ENCODE measurements at regions not wholly inside any gene's neighbourhood (a gene's known extent, or its start where the extent isn't known, plus 50 kb on each side); places are given as distances from the start of the nearest gene placed in this dataset.
"Not testable (repeated sequence)": the region's sequence is repeated elsewhere in the genome, so short reads cannot be mapped to it uniquely, and the experiment has no call there.

DNA sequence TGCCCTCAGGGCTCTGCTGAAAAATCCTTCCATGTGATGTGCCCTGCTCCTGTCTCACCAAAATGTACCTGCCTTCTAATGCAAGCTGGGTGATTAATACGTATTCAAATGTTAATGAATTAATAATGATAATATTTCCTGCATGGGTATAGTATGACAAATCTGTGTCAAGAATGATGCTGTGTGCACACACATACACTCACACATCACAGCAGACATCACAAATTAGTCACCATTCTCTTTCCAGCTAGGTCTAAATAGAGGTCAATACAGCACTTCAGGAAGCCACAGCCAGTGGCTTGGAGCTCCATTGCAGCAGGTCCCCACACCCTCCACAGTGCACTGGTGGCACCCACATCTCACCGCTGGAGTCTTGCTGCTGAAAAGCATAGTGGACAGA, 681.2 kb upstream of the NRP1 start:
- DNase-seq (ENCODE audit: low read depth in 3 of 3), result no peak

DNA sequence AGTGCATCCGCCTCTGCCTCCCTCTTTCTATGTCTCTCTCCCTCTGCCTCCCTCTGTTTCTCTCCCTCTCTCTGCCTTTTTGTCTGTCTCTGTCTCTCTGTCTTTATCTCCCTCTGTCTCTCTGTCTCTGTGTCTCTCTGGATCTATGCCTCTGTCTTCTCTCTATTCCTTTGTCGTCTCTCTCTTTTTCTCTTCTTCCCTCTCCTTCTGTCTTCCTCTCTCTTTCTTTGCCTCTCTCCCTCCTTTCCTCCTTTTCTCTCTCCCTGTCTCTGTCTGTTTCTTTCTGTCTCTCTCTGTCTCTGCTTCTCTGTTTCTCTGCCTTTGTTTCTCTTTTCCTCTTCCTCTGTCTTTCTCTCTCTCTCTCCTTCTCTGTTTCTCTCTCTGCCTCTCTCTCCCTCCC, 678.8 kb upstream of the NRP1 start:
- DNase-seq (ENCODE audit: low read depth in 3 of 3), result no peak

DNA sequence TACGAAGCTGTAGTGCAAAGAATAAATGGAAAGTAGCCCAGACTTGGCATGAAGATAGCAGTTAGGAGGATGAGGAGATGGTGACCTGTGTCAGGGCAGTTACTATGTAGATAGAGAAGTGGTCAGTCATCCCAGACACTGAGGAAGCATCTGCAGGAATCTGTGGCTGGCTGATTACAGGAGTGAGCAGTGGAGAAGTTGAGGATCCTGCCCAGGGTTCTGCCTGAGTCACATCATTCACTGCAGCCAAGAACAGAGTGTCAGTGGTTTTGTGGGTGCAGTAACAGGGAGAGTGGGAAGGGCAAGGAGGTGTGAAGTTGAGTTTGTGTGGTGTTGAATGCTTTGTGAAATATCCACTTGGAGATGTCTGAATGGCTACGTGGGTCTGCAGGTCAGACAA, 676.4 kb upstream of the NRP1 start:
- DNase-seq (ENCODE audit: low read depth in 3 of 3), result no peak

DNA sequence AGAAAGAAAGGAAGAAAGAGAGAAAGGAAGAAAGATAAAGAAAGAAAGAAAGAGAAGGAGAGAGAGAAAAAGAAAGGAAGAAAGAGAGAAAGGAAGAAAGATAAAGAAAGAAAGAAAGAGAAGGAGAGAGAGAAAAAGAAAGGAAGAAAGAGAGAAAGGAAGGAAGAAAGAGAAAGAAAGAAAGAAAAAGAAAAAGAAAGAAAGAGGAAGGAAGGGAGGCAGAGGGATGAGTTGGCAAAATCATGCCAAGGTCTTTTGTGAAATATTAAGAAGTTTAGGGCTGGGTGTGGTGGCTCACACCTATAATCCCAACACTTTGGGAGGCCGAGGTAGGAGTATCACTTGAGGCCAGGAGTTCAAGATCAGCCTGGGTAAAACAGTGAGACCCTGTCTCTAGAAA, 675.8 kb upstream of the NRP1 start:
- DNase-seq (ENCODE audit: low read depth in 3 of 3), result not testable (repeated sequence)

DNA sequence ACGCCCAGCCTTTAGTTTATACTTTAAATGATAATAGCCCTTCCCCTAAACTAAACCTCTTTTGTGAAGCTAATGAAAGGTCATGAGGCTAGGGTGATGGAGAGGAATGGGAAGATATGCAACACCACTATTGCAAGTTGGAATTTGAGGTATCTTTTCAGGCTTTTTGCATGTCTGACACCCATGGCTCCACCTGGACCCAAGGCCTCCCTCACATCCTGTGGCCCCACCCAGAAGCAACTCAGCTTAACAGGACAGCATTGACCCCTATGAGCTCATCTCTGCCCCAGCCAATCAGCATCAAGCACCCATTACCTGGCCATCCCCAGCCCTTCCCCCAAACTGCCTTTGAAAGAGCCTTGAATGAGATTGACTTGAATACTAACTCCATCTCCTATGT, 674.2 kb upstream of the NRP1 start:
- no peak for DNase-seq (ENCODE audit: low read depth in 3 of 3)

DNA sequence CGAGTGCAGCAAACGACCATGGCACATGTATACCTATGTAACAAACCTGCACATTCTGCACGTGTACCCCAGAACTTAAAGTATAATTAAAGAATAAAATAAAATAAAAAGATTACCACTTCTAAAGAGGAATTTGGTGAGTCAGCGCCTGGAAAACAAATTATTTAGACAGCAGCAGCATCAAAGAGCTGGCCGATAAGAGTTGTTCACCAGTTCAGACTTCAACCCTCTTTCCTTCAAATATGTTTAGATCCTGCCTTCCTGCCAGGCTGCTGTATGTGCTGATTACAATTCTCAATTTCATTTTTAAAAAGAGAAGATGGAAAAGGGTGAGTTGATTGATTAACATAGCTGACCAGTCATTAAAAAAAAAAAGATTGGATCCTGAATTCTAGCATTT, 672.0 kb upstream of the NRP1 start:
- no peak for DNase-seq (ENCODE audit: low read depth in 3 of 3)

DNA sequence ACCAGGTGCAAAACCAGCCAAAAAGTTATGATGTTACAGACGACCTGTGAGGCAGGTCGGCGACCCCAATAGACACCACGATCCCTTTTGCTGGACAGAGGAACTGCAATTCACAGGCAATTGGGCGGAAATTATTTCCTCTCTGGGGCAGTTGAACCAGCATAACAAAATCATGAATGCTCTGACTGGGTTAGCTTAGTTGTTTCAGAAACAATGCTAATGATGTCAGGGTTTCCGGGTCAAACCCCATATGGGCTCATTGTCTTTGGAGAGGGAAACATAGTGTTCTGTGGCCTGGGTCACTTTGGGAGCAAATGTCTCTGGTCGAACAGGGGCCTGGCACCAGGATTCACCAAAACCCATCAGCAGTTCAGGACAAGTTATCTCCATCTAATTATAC, 669.1 kb upstream of the NRP1 start:
- DNase-seq (ENCODE audit: low read depth in 3 of 3), result no peak

DNA sequence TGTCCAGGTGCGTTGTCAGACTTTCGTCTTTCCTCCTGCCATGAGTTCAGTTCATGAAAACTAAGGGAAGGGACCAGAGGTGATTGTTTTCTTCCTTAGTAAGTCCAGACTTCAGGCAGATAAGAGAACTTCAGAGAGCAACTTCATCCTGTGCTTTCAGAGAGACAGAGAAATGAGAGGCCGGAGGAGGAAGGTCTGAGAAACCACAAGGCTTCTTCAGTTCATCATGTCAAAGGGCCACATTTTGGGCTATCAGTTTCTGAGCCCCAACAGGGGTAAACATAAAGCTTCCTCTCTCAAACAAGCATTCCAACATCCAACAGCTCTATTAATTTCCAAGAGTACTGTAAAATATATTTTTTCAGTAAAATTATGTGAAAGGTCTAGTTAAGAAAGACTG, 668.4 kb upstream of the NRP1 start:
- DNase-seq (ENCODE audit: low read depth in 3 of 3), result no peak

DNA sequence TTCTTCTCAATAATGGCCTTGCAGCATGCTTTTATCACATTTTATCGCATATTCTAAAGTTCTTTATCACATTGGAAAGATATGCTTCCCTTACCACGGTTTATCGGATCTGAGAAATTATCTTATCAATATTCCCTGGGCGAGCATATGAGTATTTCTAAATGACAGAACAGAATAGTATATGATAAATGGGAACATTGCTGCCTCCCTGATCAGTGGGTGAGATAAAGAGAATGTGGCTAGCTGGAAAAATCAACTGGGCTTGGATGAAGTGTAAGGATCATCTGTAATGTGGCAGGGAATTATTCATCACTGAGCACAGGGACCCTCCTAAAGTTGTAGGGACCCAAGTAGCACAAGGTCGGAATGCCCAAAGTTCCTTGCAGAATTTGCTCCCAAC, 667.4 kb upstream of the NRP1 start:
- no peak for DNase-seq (ENCODE audit: low read depth in 3 of 3)

DNA sequence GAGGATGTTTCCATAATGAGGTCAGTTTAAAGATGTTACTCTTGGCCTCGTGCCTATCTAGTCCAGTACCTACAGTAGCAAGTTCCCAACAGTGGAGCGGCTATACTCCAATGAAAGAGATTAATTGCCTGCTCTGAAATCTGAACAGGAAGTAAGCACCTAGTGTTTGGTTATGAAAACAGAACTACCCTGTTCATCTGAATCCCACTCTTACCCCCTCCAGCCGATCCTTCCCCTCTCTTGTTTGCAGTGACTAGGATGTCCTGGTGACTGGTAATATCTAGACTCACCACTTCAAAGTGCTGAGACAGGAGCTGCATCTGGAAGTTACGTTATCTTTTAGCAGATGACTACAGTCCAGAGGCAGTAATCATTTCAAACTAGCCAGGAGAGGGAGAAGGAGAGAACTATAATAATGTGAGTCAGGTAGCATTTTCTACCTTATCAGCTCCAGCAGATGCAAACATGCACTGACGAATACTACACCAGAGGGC, 666.7 kb upstream of the NRP1 start:
- no peak for DNase-seq (ENCODE audit: low read depth in 3 of 3)

DNA sequence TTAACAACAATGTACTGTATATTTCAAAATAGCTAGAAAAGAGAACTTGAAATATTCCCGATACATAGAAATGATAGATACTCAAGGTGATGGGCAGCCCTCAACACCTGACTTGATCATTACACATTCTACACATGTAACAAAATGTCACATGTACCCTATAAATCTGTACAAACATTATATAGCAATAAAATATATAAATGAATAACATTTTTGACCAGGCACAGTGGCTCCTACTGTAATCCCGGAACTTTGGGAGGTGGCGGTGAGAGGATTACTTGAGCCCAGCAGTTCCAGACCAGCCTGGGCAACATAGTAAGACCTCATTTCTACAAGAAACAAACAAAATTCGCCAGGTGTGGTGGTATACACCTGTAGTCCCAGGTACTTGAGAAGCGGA, 659.5 kb upstream of the NRP1 start:
- no peak for DNase-seq (ENCODE audit: low read depth in 3 of 3)

DNA sequence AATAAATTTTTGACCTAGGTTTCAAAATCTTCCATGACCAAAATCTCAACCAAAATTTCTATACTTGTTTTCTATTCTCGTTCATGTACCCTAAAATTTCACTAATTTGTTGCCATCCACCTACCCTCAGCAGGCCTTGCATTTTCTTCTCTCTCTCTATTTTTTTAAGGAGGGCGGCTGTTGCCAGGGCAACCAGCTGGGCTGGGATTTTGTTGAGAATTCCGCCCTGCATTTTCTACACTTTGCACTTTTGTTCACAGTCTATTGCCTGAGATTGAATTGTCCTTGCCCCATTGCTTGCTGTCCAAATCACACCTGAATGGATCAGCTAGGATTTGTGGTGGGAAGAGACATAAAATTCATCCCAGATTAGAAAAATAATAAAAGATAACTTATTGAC, 657.5 kb upstream of the NRP1 start:
- no peak for DNase-seq (ENCODE audit: low read depth in 3 of 3)

DNA sequence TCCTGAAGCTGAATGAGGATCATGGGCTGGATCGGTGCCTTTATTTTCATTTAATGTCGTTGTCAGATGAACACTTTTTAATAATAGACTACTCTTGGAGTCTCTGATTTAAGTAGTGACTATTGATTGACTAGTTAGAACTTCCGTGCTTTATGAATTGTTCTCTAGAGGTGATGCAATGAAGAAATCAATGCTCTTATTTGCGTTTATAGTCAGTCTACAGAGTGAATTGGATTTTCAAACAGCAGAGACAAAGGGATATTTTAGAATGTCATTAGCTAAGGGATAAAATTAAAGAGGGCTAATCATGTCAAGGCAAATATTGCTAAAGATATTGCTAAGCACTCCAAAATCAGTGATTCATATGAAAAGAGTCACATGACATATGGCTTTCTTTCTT, 652.0 kb upstream of the NRP1 start:
- DNase-seq (ENCODE audit: low read depth in 3 of 3), result no peak

DNA sequence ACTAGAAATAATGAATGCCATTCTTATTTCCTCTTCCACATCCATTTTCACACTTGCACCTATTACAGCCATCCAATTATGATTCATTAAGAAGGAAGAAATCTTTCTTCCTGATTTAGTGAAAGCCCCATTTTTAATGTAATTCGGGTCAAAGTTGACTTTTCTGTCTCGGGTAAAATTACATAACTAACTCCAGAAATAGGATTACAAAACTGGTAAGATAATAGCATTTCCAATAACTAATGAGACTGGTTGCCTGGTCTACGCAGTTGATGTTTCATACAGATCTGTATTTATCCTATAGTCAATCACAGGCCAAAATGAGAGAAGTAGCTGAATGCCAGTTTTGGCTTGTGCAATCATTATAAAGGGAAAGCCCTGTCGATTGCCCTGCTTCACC, 651.5 kb upstream of the NRP1 start:
- DNase-seq (ENCODE audit: low read depth in 3 of 3), result no peak

DNA sequence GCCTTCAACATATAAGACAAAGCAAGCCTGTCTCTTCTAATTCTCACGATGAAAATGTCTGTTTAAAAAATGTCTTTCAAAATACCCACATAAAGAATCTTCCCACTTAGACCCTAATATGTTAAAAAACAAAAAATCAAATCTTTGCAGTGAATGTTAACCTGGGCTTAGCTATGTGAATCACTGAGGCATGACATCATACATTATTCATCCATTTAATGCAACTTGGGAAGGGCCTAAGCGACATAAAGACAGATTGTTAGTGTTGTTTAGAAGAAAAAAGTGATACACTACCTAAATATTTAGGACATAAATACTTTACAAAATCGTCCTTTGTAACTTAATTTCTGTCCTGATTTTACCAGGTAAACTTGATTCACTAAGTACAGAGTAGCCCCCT, 648.5 kb upstream of the NRP1 start:
- DNase-seq (ENCODE audit: low read depth in 3 of 3), result no peak

DNA sequence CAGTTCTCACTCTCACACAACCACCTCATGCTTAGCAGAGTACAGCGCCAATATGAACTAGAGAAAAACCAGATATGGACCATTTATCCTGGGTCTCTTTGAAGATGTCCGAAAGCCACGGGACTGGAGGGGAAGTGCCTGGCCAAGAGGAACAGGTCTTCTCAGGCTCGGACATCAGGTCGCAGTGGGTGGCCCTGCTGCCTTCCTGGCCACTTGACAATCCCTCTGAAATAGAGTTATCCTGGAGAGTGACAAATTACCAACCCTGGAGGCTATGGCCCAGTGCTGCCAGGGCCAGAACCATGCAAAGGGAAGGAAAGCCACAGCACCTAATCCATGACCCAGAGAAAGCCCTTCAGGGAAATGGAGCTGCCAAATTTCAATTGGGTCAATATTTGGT, 646.8 kb upstream of the NRP1 start:
- no peak for DNase-seq (ENCODE audit: low read depth in 3 of 3)

DNA sequence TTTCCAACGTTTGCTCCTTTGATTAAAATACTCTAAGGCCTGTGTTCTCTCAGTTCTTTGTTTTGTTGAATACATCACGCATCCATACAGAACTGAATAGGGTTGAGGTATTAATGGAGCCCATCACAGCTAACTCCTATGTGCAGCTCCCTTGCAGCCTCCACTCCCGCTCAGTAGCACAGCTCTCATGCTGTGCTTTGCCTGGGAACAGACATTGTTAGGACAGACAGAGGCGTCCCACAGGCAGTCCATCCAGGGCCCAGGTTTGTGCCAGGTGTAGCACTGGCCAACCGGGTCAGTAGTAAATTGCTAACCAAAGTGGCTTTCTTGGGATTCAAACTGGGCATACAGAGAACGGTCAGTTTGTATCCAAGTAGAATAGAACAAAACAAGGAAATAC, 644.7 kb upstream of the NRP1 start:
- no peak for DNase-seq (ENCODE audit: low read depth in 3 of 3)

DNA sequence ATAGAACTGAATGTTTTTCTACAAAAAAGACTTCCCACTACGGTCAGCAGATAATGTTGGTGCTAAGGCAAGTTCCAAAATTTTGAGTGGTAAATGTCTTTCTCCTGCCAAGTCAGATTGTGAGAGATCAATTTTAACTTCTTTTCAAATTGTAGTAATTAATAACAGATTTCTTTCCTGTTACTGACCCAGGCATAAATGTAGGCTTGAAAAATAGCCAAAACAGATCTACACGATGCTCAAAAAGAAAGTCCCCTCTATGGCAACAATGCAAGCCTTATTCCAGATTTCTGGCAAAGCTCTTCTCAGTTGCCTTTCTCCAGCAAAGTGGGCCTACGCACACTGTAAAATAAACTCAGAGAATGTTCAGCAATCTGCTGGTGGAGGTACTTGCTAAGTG, 641.0 kb upstream of the NRP1 start:
- no peak for DNase-seq (ENCODE audit: low read depth in 3 of 3)

DNA sequence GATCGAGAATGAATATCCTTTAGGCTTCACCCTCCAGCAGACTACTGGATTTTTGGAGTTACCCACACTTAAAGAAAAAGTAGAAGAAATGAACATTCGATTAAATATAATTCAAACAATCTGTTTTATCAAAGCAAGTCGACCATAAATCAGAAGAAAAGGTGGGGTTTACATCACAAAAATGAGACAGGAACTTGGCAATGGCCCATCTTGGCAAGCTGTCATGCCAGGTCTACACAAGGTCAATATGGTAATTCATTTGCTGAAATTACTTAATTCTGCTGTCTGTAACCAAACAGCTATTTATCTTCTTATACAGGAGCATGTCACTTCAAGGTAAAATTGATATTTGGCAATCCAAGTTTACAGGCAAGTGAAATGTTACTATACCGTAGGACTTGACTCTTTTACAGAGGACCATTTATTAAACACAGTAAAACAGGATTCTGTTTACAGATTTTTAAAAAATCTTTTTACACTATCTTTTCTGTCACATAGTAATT, 640.6 kb upstream of the NRP1 start:
- no peak for DNase-seq (ENCODE audit: low read depth in 3 of 3)

DNA sequence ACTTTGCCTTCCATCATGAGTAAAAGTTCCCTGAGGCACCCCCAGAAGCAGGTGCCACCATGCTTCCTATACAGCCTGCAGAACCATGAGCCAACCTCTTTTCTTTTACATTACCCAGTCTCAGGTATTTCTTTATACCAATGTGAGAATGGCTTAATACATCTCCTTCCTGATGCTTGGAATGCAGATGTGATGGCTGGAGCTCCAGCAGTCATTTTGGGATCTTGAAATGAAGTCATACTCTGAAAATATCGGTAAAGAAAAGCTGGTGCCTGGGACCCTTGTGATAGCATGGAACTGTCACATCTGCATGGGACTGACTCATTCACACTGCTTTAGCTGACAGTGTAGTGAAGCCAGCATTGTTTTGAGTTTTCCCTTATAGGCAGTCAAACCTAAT, 634.5 kb upstream of the NRP1 start:
- no peak for DNase-seq (ENCODE audit: low read depth in 3 of 3)

DNA sequence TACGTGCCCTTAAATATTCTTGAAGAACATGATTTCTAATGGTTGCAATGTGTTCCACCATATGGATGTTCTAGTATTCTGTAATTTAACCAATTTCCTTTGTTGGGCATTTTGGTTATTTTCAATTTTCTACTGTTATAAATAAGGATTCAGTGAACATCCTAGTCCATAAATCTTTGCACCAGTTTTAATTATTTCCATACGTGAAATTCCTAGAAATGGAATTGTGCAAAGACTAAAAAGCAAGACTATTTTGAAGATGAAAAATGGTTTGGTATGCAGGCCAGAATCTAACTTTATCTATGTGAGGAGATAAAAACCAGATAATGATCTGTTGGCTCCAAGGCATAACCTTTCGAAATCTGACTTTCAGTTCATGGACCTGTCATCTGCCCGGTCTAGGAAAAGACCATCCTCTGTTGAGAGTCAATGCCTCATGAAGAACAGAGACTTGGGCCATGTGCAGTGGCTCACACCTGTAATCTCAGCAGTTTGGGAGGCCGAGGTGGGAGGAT, 633.2 kb upstream of the NRP1 start:
- no peak for DNase-seq (ENCODE audit: low read depth in 3 of 3)

DNA sequence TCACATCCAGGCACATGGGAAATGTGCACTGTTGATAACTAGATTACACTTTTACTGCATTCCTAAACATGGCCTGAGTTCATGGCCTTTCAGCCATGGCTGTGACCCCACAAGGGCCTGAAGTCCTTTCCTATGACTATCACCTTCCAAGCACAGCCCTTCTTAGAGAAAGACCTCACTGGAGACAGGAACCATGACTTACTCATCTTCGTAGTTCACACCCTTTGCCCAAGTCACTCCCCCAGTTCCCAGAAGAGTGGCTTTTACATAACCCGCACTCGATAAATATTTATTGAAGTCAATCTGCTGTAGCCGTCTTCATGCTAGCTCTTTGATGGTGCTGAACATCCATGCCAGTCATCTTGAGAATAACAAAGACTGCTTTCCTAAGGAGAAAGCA, 632.5 kb upstream of the NRP1 start:
- no peak for DNase-seq (ENCODE audit: low read depth in 3 of 3)

DNA sequence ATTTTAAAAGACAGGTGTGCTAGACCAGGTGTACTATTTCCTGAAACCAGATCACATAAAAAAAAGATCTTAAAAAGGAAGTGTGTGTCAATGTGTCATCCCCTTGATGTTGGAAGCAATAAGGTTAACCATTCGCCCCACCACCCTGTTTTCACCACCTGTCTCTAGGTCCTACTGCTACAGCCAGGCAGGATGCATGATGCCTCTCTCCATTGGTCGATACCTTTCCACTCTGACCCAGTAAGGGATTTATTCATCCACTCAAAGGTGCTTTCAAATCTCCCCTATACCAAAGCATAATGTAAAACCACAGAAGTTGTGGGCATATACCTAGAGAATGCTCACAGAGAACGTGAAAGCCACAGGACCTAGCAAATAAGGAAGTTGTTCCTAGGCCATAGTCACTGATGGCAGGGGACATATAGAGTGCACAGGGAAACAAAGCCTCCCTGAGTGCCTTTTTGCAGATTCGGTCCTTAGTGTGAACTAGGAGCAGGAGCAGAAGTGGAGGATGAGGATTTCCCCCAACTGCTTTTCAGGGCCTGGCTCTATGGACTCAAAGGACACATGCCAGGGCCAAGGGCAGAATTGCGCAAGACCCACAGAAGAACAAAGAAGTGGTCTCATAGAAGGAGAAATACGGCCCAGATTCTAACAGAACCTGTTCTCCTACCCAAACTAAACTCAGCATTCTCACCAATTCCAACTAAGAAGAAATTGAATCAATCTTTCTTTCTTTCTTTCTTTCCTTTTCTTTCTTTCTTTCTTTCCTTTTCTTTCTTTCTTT, 631.5 kb upstream of the NRP1 start:
- no peak for DNase-seq (ENCODE audit: low read depth in 3 of 3)

DNA sequence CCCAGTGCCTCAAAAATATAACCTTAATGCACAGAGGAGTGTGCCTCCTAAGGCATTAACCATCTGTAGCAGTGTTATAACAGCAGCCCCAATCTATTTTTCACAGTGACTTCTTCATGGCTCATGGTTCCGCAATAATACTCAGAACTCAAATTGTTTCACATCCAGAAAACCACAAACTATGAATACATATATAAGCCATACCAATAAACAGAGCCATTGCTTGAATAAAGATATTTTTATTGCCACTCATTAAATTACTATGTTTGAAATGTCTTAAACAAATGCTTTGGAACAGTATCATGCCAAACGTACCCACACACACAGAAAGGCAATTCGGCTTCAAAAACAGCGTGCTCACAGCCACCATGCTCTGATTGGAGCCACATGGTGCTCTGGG, 629.3 kb upstream of the NRP1 start:
- DNase-seq (ENCODE audit: low read depth in 3 of 3), result no peak
